WI38 (cell line): ENCODE measurements at regions not wholly inside any gene's neighbourhood (a gene's known extent, or its start where the extent isn't known, plus 50 kb on each side); places are given as distances from the start of the nearest gene placed in this dataset.

Experiments used
- H3K4me3 ChIP-seq: 2 replicates; pipeline ENCODE4 v1.5.1; 2011; ENCODE audit warnings: low read depth, mild to moderate bottlenecking, control low read depth, low read length
- CTCF ChIP-seq: IDR thresholded peaks from 2 replicates; pipeline ENCODE4 v1.5.1; 2012; ENCODE audit warnings: low read depth, mild to moderate bottlenecking, control low read depth, low read length

- H3K4me3 ChIP-seq: no peak overlapping the region
- no peak for TF ChIP-seq CTCF
Observed at GRCh38 chr12:62016021-62016420, 244.2 kb upstream of the USP15 start.

DNA sequence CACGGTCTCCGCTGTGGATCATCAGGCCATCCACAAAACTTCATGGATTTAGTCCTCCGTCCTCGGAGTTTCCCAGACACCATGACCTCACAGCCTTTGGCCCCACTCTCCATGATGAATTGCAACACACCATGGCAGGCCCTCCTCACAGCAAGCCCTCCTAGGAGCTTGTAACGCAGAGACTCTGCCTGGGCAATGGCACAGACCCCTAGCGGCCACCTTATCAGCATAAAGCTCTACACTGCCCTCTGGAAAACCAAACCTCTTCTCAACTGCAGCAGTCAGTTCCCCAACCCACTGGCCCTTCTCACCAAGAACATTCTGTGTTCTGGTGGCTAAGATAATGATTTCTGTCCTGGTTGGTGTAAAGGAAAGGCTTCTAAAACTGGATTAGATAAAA is 238.4 kb upstream of the USP15 start:
- H3K4me3 ChIP-seq: no peak overlapping the region
- TF ChIP-seq CTCF: no peak

- no peak overlapping the region for H3K4me3 ChIP-seq
- TF ChIP-seq CTCF: no peak
Observed at GRCh38 chr12:62028536-62028935, 231.7 kb upstream of the USP15 start.

- no peak for TF ChIP-seq CTCF
- no peak overlapping the region for H3K4me3 ChIP-seq
Observed at GRCh38 chr12:62032870-62033269, 227.3 kb upstream of the USP15 start.

GRCh38 chr12:62044450-62045135 is 215.6 kb upstream of the USP15 start:
- H3K4me3 ChIP-seq: no peak overlapping the region
- TF ChIP-seq CTCF: no peak

GRCh38 chr12:62045211-62045610 is 215.0 kb upstream of the USP15 start:
- no peak overlapping the region for H3K4me3 ChIP-seq
- no peak for TF ChIP-seq CTCF

GRCh38 chr12:62050785-62051184 is 209.4 kb upstream of the USP15 start:
- TF ChIP-seq CTCF: no peak
- H3K4me3 ChIP-seq: no peak overlapping the region
